HepG2 (cell line): ENCODE measurements at regions not wholly inside any gene's neighbourhood (a gene's known extent, or its start where the extent isn't known, plus 50 kb on each side); places are given as distances from the start of the nearest gene placed in this dataset.

Experiments
- ATAC-seq: fragments of 200-7000 bp; cut with Tn5 transposase; 3 replicates; pipeline ENCODE4 v1.9.1; 2020; ENCODE audit warnings: mild to moderate bottlenecking, moderate library complexity
- BruUV-seq: library from RNA; stranded (reverse); fragments of 400-500 nt; replicated peaks from 2 replicates; lab custom pipeline; 2021; lab: Mats Ljungman, UMichigan
- CTCF ChIA-PET: fragments of 300-600 bp; formaldehyde crosslinking; extraction: SDS; loops from one replicate; lab custom pipeline; 2021; ENCODE audit warnings: low total read pairs, inconsistent platforms, low intra/inter-chr PET ratio; lab: Yijun Ruan, JAX
- POLR2A ChIA-PET: fragments of 350-600 bp; sonication (Branson Sonifier 250); formaldehyde crosslinking; loops from one replicate; lab custom pipeline; 2020; ENCODE audit warnings: antibody characterized with exemption, inconsistent platforms; lab: Yijun Ruan, JAX
- DNase-seq: peaks from one replicate; pipeline ENCODE4 v3.0.0-alpha.2; 2015; ENCODE audit warnings: low spot score
- FAIRE-seq: peaks from 3 replicates; lab custom pipeline; 2011; peaks lifted over from hg19 to GRCh38; lab: Jason Lieb, UNC
- H2AFZ ChIP-seq: one replicate; pipeline ENCODE4 v1.6.1; 2011; ENCODE audit warnings: low read length, inconsistent platforms
- H3K27ac ChIP-seq: fragments of 300-600 bp; 3 replicates; pipeline ENCODE4 v1.8.0; 2011; ENCODE audit warnings: mixed run types, mild to moderate bottlenecking, mixed read lengths, low read length, inconsistent platforms; ENCODE audit not compliant: insufficient read depth; ENCODE audit errors: extremely low read length
- H3K27me3 ChIP-seq, 2 experiments: fragments of 200-600 bp in 1 of 2; 2 replicates in 1 of 2; 3 replicates in 1 of 2; pipeline versions ENCODE4 v1.6.0 to v1.8.0; 2011; ENCODE audit warnings: low read length in 2 of 2, mild to moderate bottlenecking in 2 of 2, moderate library complexity in 2 of 2, inconsistent platforms in 1 of 2; ENCODE audit not compliant: insufficient read depth in 2 of 2, control insufficient read depth in 1 of 2
- H3K36me3 ChIP-seq, 2 experiments: fragments of 200-600 bp in 1 of 2; replicated peaks in 1 of 2; 2 replicates in 1 of 2; 3 replicates in 1 of 2; pipeline versions ENCODE4 v1.5.1 to v1.8.0; 2011; ENCODE audit warnings: low read length in 2 of 2, inconsistent platforms in 1 of 2; ENCODE audit not compliant: insufficient read depth in 2 of 2, control insufficient read depth in 1 of 2
- H3K4me1 ChIP-seq: 2 replicates; pipeline ENCODE4 v1.5.1; 2012; ENCODE audit warnings: low read length, inconsistent platforms; ENCODE audit not compliant: insufficient read depth
- H3K4me2 ChIP-seq: 2 replicates; pipeline ENCODE4 v1.6.0; 2011; ENCODE audit warnings: low read depth, low read length, inconsistent platforms
- H3K4me3 ChIP-seq, 3 experiments: fragments of 200-600 bp in 1 of 3; sonication (generic), shearing (Covaris generic) in 1 of 3; replicated peaks in 1 of 3; 2 replicates each; pipeline ENCODE4 v1.5.1; 2011 to 2016; ENCODE audit warnings: low read length in 3 of 3, inconsistent platforms in 2 of 3, low read depth in 2 of 3, mild to moderate bottlenecking in 2 of 3, control low read depth in 1 of 3, mixed read lengths in 1 of 3; ENCODE audit not compliant: insufficient read depth in 1 of 3
- H3K79me2 ChIP-seq: one replicate; pipeline ENCODE4 v1.6.1; 2011; ENCODE audit warnings: low read length, inconsistent platforms; ENCODE audit not compliant: insufficient read depth
- H3K9ac ChIP-seq: 2 replicates; pipeline ENCODE4 v1.6.0; 2011; ENCODE audit warnings: mild to moderate bottlenecking, low read depth, low read length, inconsistent platforms; ENCODE audit not compliant: insufficient read depth
- H3K9me3 ChIP-seq: 2 replicates; pipeline ENCODE4 v1.5.1; 2012; ENCODE audit warnings: mild to moderate bottlenecking, low read length
- H4K20me1 ChIP-seq: 2 replicates; pipeline ENCODE4 v1.6.0; 2011; ENCODE audit warnings: inconsistent platforms, mild to moderate bottlenecking, low read length, moderate library complexity; ENCODE audit not compliant: insufficient read depth
- DR1 ChIP-seq: sonication (generic); formaldehyde crosslinking; IDR thresholded peaks from 2 replicates; pipeline ENCODE4 v1.8.0; 2021; ENCODE audit warnings: mild to moderate bottlenecking, missing genetic modification reagents, inconsistent platforms
- HMG20B ChIP-seq: conservative IDR thresholded peaks from 2 replicates; pipeline ENCODE4 v1.6.1; 2016; ENCODE audit warnings: missing genetic modification reagents, missing compliant biosample characterization
- HNRNPH1 ChIP-seq: fragments of 200-400 bp; formaldehyde crosslinking; optimal IDR thresholded peaks from 2 replicates; pipeline ENCODE3; 2017; ENCODE audit warnings: mild to moderate bottlenecking, low read depth, low read length
- KDM6A ChIP-seq: IDR thresholded peaks from 2 replicates; pipeline ENCODE4 v1.6.1; 2016; ENCODE audit warnings: low read depth
- KLF13 ChIP-seq: sonication (generic); formaldehyde crosslinking; IDR thresholded peaks from 2 replicates; pipeline ENCODE4 v1.4.0; 2020; ENCODE audit warnings: mild to moderate bottlenecking, missing genetic modification reagents
- MYC ChIP-seq: sonication (generic); formaldehyde crosslinking; IDR thresholded peaks from 2 replicates; pipeline ENCODE4 v1.9.0; 2021; ENCODE audit warnings: missing genetic modification reagents, borderline replicate concordance
- REXO4 ChIP-seq: sonication (generic); formaldehyde crosslinking; IDR thresholded peaks from 2 replicates; pipeline ENCODE4 v1.8.0; 2022; ENCODE audit warnings: missing genetic modification reagents, mild to moderate bottlenecking, borderline replicate concordance
- TSC22D2 ChIP-seq: sonication (generic); formaldehyde crosslinking; IDR thresholded peaks from 2 replicates; pipeline ENCODE4 v1.5.1; 2020; ENCODE audit warnings: missing genetic modification reagents, mild to moderate bottlenecking, borderline replicate concordance
- ZNF12 ChIP-seq: sonication (generic); formaldehyde crosslinking; IDR thresholded peaks from 2 replicates; pipeline ENCODE4 v1.5.0; 2020; ENCODE audit warnings: missing genetic modification reagents
- ZNF780A ChIP-seq: sonication (generic); formaldehyde crosslinking; IDR thresholded peaks from 2 replicates; pipeline ENCODE4 v1.8.0; 2022; ENCODE audit warnings: mild to moderate bottlenecking, missing genetic modification reagents, moderate library complexity
- WGBS: methylation state at CpG from one replicate; pipeline ENCODE4 v1.1.6; 2017; ENCODE audit warnings: low lambda C conversion rate; 5-methylcytosine and 5-hydroxymethylcytosine counted together
- in situ Hi-C: cut with HindIII; loops from 2 replicates; pipeline ENCODE4 v1.10.0; 2017; ENCODE audit warnings: low pct_unique_long_range_greater_than_20kb; ENCODE audit not compliant: extremely low pct_ligation_motif_present
- intact Hi-C: fragments of 100-400 bp; cut with micrococcal nuclease; formaldehyde crosslinking; loops from one replicate; pipeline ENCODE4 v1.10.0; 2022; ENCODE audit not compliant: unreplicated experiment
- TF ChIP-seq, protein P1 (sequence below): sonication (generic); formaldehyde crosslinking; IDR thresholded peaks from 2 replicates; pipeline ENCODE4 v1.9.0; 2021; ENCODE audit warnings: missing genetic modification reagents, mild to moderate bottlenecking, borderline replicate concordance
- TF ChIP-seq, protein P2 (sequence below): sonication (generic); formaldehyde crosslinking; IDR thresholded peaks from 2 replicates; pipeline ENCODE4 v1.5.1; 2020; ENCODE audit warnings: missing genetic modification reagents, mild to moderate bottlenecking, borderline replicate concordance
- TF ChIP-seq, protein P3 (sequence below): sonication (generic); formaldehyde crosslinking; IDR thresholded peaks from 2 replicates; pipeline ENCODE4 v1.4.0; 2020; ENCODE audit warnings: mild to moderate bottlenecking, missing genetic modification reagents

DNA sequence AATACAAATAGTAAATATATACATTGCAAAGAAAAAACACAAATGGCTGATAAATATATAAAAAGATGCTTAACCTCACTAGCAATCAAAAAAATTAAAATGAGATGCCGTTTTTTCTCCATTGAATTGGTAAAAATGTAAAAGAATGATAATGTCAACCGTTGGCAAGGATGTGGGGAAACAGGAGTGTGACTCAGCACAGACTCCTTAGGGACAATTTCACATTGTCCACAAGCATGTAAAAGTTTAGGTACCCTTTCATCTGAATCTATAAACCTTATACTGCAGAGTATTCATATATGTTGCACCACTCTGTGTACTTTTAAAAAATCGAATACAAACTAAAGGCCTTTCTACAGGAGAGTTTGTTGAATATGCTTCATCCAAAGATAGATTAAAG is 143.1 kb upstream of the RREB1 start:
- no peak overlapping the region for H3K27ac ChIP-seq
- under 1% methylated on average over 3 of the region's 3 CpGs for WGBS
- peaks cover 6% of the 10 kb centered on the region for H3K4me1 ChIP-seq
- no peaks in the 10 kb centered on the region for H4K20me1 ChIP-seq
- no peak overlapping the region for H3K9ac ChIP-seq
- intact Hi-C loops (no loop called here), in situ Hi-C loops (no loop called here)
- H3K79me2 ChIP-seq: no peaks in the 10 kb centered on the region
- FAIRE-seq (peak; percentile 12), ATAC-seq (no peak), DNase-seq (no peak)
- BruUV-seq: no TSS peak
- CTCF ChIA-PET: no interaction called here
- H3K9me3 ChIP-seq: no peaks in the 10 kb centered on the region
- H3K4me3 ChIP-seq: no peak overlapping the region
- no peaks in the 10 kb centered on the region; a peak in 1 of 5 replicates for H3K27me3 ChIP-seq
- H3K36me3 ChIP-seq: no peaks in the 10 kb centered on the region
- H2AFZ ChIP-seq: no peak overlapping the region
- POLR2A ChIA-PET: no interaction called here
- no peak overlapping the region for H3K4me2 ChIP-seq
- no peak for TF ChIP-seq KDM6A (CRISPR knock-in tag)
- TF ChIP-seq, protein P1, sequence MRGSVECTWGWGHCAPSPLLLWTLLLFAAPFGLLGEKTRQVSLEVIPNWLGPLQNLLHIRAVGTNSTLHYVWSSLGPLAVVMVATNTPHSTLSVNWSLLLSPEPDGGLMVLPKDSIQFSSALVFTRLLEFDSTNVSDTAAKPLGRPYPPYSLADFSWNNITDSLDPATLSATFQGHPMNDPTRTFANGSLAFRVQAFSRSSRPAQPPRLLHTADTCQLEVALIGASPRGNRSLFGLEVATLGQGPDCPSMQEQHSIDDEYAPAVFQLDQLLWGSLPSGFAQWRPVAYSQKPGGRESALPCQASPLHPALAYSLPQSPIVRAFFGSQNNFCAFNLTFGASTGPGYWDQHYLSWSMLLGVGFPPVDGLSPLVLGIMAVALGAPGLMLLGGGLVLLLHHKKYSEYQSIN (CRISPR knock-in tag): no peak
- no peak for TF ChIP-seq DR1 (CRISPR knock-in tag)
- TF ChIP-seq, protein P2, sequence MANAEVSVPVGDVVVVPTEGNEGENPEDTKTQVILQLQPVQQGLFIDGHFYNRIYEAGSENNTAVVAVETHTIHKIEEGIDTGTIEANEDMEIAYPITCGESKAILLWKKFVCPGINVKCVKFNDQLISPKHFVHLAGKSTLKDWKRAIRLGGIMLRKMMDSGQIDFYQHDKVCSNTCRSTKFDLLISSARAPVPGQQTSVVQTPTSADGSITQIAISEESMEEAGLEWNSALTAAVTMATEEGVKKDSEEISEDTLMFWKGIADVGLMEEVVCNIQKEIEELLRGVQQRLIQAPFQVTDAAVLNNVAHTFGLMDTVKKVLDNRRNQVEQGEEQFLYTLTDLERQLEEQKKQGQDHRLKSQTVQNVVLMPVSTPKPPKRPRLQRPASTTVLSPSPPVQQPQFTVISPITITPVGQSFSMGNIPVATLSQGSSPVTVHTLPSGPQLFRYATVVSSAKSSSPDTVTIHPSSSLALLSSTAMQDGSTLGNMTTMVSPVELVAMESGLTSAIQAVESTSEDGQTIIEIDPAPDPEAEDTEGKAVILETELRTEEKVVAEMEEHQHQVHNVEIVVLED (CRISPR knock-in tag): no peak
- TF ChIP-seq MYC: no peak
- TF ChIP-seq TSC22D2 (CRISPR knock-in tag): no peak
- TF ChIP-seq, protein P3, sequence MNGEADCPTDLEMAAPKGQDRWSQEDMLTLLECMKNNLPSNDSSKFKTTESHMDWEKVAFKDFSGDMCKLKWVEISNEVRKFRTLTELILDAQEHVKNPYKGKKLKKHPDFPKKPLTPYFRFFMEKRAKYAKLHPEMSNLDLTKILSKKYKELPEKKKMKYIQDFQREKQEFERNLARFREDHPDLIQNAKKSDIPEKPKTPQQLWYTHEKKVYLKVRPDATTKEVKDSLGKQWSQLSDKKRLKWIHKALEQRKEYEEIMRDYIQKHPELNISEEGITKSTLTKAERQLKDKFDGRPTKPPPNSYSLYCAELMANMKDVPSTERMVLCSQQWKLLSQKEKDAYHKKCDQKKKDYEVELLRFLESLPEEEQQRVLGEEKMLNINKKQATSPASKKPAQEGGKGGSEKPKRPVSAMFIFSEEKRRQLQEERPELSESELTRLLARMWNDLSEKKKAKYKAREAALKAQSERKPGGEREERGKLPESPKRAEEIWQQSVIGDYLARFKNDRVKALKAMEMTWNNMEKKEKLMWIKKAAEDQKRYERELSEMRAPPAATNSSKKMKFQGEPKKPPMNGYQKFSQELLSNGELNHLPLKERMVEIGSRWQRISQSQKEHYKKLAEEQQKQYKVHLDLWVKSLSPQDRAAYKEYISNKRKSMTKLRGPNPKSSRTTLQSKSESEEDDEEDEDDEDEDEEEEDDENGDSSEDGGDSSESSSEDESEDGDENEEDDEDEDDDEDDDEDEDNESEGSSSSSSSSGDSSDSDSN (CRISPR knock-in tag): no peak
- no peak for TF ChIP-seq HNRNPH1
- TF ChIP-seq HMG20B: no peak
- no peak for TF ChIP-seq ZNF12 (CRISPR knock-in tag)
- TF ChIP-seq ZNF780A (CRISPR knock-in tag): no peak
- TF ChIP-seq KLF13: no peak
- TF ChIP-seq REXO4 (CRISPR knock-in tag): no peak
